ENCODE measurements at regions not wholly inside any gene's neighbourhood (a gene's known extent, or its start where the extent isn't known, plus 50 kb on each side); places are given as distances from the start of the nearest gene placed in this dataset.
A peak's percentile ranks its signal among the peaks of the same experiment; 100 is the strongest.

GRCh38 chr7:95718577-95719410, 53.6 kb upstream of the DYNC1I1 start:
- H4K20me1 ChIP-seq (ENCODE audit: insufficient read depth, low read depth, low read length): no peaks in the 10 kb centered on the region
- H3K36me3 ChIP-seq (ENCODE audit: insufficient read depth, low read length): no peaks in the 10 kb centered on the region
- no peaks in the 10 kb centered on the region for H3K79me2 ChIP-seq (ENCODE audit: low read length)
- no peak overlapping the region for H3K9ac ChIP-seq (ENCODE audit: low read length)
- H3K4me3 ChIP-seq (ENCODE audit: low read length): no peak overlapping the region
- H3K27me3 ChIP-seq (ENCODE audit: low read length): no peaks in the 10 kb centered on the region
- no peaks in the 10 kb centered on the region for H3K9me2 ChIP-seq (replicated peaks; ENCODE audit: insufficient read depth, low read length)
- DNase-seq: peak; percentile 52
- H2AFZ ChIP-seq (ENCODE audit: low read length): no peak overlapping the region
- H3K9me3 ChIP-seq (ENCODE audit: low read length): no peaks in the 10 kb centered on the region
- no peak overlapping the region for H3K4me2 ChIP-seq (ENCODE audit: low read depth, low read length, poor library complexity, severe bottlenecking)
- H3K27ac ChIP-seq (ENCODE audit: low read length): no peak overlapping the region
- H3K4me1 ChIP-seq (ENCODE audit: low read length): no peaks in the 10 kb centered on the region; the same call in 1 of the 2 replicates

- Histone ChIP-seq H3K27ac (ENCODE audit: low read length) (no peak overlapping the region), H2AFZ (ENCODE audit: low read length) (no peak overlapping the region), H3K4me2 (ENCODE audit: low read depth, low read length, poor library complexity, severe bottlenecking) (no peak overlapping the region), H3K4me3 (ENCODE audit: low read length) (no peak overlapping the region), H3K9me3 (ENCODE audit: low read length) (no peaks in the 10 kb centered on the region), H3K36me3 (ENCODE audit: insufficient read depth, low read length) (no peaks in the 10 kb centered on the region), H3K79me2 (ENCODE audit: low read length) (no peaks in the 10 kb centered on the region), H3K4me1 (ENCODE audit: low read length) (no peaks in the 10 kb centered on the region; the same call in 1 of the 2 replicates), H3K9me2 (replicated peaks; ENCODE audit: insufficient read depth, low read length) (no peaks in the 10 kb centered on the region), H4K20me1 (ENCODE audit: insufficient read depth, low read depth, low read length) (no peaks in the 10 kb centered on the region), H3K27me3 (ENCODE audit: low read length) (no peaks in the 10 kb centered on the region), H3K9ac (ENCODE audit: low read length) (no peak overlapping the region)
- DNase-seq: no peak
Measured at GRCh38 chr7:95716357-95717122, 55.8 kb upstream of the DYNC1I1 start.

GRCh38 chr7:95715274-95715673, 57.1 kb upstream of the DYNC1I1 start:
- H3K36me3 ChIP-seq (ENCODE audit: insufficient read depth, low read length): no peaks in the 10 kb centered on the region
- H3K9me2 ChIP-seq (replicated peaks; ENCODE audit: insufficient read depth, low read length): no peaks in the 10 kb centered on the region
- H3K27me3 ChIP-seq (ENCODE audit: low read length): no peaks in the 10 kb centered on the region
- DNase-seq: no peak
- no peak overlapping the region for H3K27ac ChIP-seq (ENCODE audit: low read length)
- H3K9me3 ChIP-seq (ENCODE audit: low read length): no peaks in the 10 kb centered on the region
- no peaks in the 10 kb centered on the region; the same call in 1 of the 2 replicates for H3K4me1 ChIP-seq (ENCODE audit: low read length)
- no peak overlapping the region for H3K9ac ChIP-seq (ENCODE audit: low read length)
- H4K20me1 ChIP-seq (ENCODE audit: insufficient read depth, low read depth, low read length): no peaks in the 10 kb centered on the region
- no peak overlapping the region for H3K4me2 ChIP-seq (ENCODE audit: low read depth, low read length, poor library complexity, severe bottlenecking)
- H3K4me3 ChIP-seq (ENCODE audit: low read length): no peak overlapping the region
- no peak overlapping the region for H2AFZ ChIP-seq (ENCODE audit: low read length)
- H3K79me2 ChIP-seq (ENCODE audit: low read length): no peaks in the 10 kb centered on the region

- no peaks in the 10 kb centered on the region for H3K27me3 ChIP-seq (ENCODE audit: low read length)
- no peak for DNase-seq
- no peaks in the 10 kb centered on the region for H4K20me1 ChIP-seq (ENCODE audit: insufficient read depth, low read depth, low read length)
- no peak overlapping the region for H3K4me3 ChIP-seq (ENCODE audit: low read length)
- H3K9me2 ChIP-seq (replicated peaks; ENCODE audit: insufficient read depth, low read length): no peaks in the 10 kb centered on the region
- no peak overlapping the region for H2AFZ ChIP-seq (ENCODE audit: low read length)
- no peaks in the 10 kb centered on the region for H3K9me3 ChIP-seq (ENCODE audit: low read length)
- no peak overlapping the region for H3K4me2 ChIP-seq (ENCODE audit: low read depth, low read length, poor library complexity, severe bottlenecking)
- no peak overlapping the region for H3K9ac ChIP-seq (ENCODE audit: low read length)
- H3K36me3 ChIP-seq (ENCODE audit: insufficient read depth, low read length): no peaks in the 10 kb centered on the region
- no peaks in the 10 kb centered on the region; the same call in 1 of the 2 replicates for H3K4me1 ChIP-seq (ENCODE audit: low read length)
- H3K79me2 ChIP-seq (ENCODE audit: low read length): no peaks in the 10 kb centered on the region
- no peak overlapping the region for H3K27ac ChIP-seq (ENCODE audit: low read length)
Measured at GRCh38 chr7:95710711-95711110, 61.6 kb upstream of the DYNC1I1 start.

GRCh38 chr7:95700917-95701316, 71.4 kb upstream of the DYNC1I1 start:
- no peaks in the 10 kb centered on the region for H4K20me1 ChIP-seq (ENCODE audit: insufficient read depth, low read depth, low read length)

GRCh38 chr7:95694334-95694733, 78.0 kb upstream of the DYNC1I1 start:
- Histone ChIP-seq H2AFZ (ENCODE audit: low read length) (no peak overlapping the region), H3K4me2 (ENCODE audit: low read depth, low read length, poor library complexity, severe bottlenecking) (no peak overlapping the region)

More at GRCh38 chr7:95700917-95701316, 71.4 kb upstream of the DYNC1I1 start:
- DNase-seq: no peak
- Histone ChIP-seq H3K27ac (ENCODE audit: low read length) (no peak overlapping the region), H3K36me3 (ENCODE audit: insufficient read depth, low read length) (no peaks in the 10 kb centered on the region), H3K9me2 (replicated peaks; ENCODE audit: insufficient read depth, low read length) (no peaks in the 10 kb centered on the region), H3K27me3 (ENCODE audit: low read length) (no peaks in the 10 kb centered on the region), H3K4me2 (ENCODE audit: low read depth, low read length, poor library complexity, severe bottlenecking) (no peak overlapping the region), H3K9ac (ENCODE audit: low read length) (no peak overlapping the region), H3K79me2 (ENCODE audit: low read length) (no peaks in the 10 kb centered on the region), H2AFZ (ENCODE audit: low read length) (no peak overlapping the region), H3K9me3 (ENCODE audit: low read length) (no peaks in the 10 kb centered on the region), H3K4me1 (ENCODE audit: low read length) (no peaks in the 10 kb centered on the region), H3K4me3 (ENCODE audit: low read length) (no peak overlapping the region)

GRCh38 chr7:95693551-95694333, 78.6 kb upstream of the DYNC1I1 start:
- Histone ChIP-seq H3K9me3 (ENCODE audit: low read length) (no peaks in the 10 kb centered on the region), H3K27me3 (ENCODE audit: low read length) (no peaks in the 10 kb centered on the region), H2AFZ (ENCODE audit: low read length) (no peak overlapping the region), H3K9me2 (replicated peaks; ENCODE audit: insufficient read depth, low read length) (no peaks in the 10 kb centered on the region), H3K79me2 (ENCODE audit: low read length) (no peaks in the 10 kb centered on the region), H3K4me1 (ENCODE audit: low read length) (no peaks in the 10 kb centered on the region), H3K36me3 (ENCODE audit: insufficient read depth, low read length) (no peaks in the 10 kb centered on the region), H3K27ac (ENCODE audit: low read length) (no peak overlapping the region), H3K4me2 (ENCODE audit: low read depth, low read length, poor library complexity, severe bottlenecking) (no peak overlapping the region), H4K20me1 (ENCODE audit: insufficient read depth, low read depth, low read length) (no peaks in the 10 kb centered on the region), H3K4me3 (ENCODE audit: low read length) (no peak overlapping the region), H3K9ac (ENCODE audit: low read length) (no peak overlapping the region)
- no peak for DNase-seq

More at GRCh38 chr7:95694334-95694733, 78.0 kb upstream of the DYNC1I1 start:
- Histone ChIP-seq H3K4me3 (ENCODE audit: low read length) (no peak overlapping the region), H3K9me2 (replicated peaks; ENCODE audit: insufficient read depth, low read length) (no peaks in the 10 kb centered on the region), H3K27ac (ENCODE audit: low read length) (no peak overlapping the region), H3K9ac (ENCODE audit: low read length) (no peak overlapping the region), H3K9me3 (ENCODE audit: low read length) (no peaks in the 10 kb centered on the region), H3K4me1 (ENCODE audit: low read length) (no peaks in the 10 kb centered on the region), H3K27me3 (ENCODE audit: low read length) (no peaks in the 10 kb centered on the region), H4K20me1 (ENCODE audit: insufficient read depth, low read depth, low read length) (no peaks in the 10 kb centered on the region), H3K79me2 (ENCODE audit: low read length) (no peaks in the 10 kb centered on the region), H3K36me3 (ENCODE audit: insufficient read depth, low read length) (no peaks in the 10 kb centered on the region)
- no peak for DNase-seq

GRCh38 chr7:95691464-95691863, 80.9 kb upstream of the DYNC1I1 start:
- H3K79me2 ChIP-seq (ENCODE audit: low read length): no peaks in the 10 kb centered on the region
- H3K4me3 ChIP-seq (ENCODE audit: low read length): no peak overlapping the region
- H3K9me2 ChIP-seq (replicated peaks; ENCODE audit: insufficient read depth, low read length): no peaks in the 10 kb centered on the region
- H3K27ac ChIP-seq (ENCODE audit: low read length): no peak overlapping the region
- H3K36me3 ChIP-seq (ENCODE audit: insufficient read depth, low read length): no peaks in the 10 kb centered on the region
- no peak overlapping the region for H2AFZ ChIP-seq (ENCODE audit: low read length)
- no peak overlapping the region for H3K4me2 ChIP-seq (ENCODE audit: low read depth, low read length, poor library complexity, severe bottlenecking)
- no peaks in the 10 kb centered on the region for H3K9me3 ChIP-seq (ENCODE audit: low read length)
- no peaks in the 10 kb centered on the region for H3K4me1 ChIP-seq (ENCODE audit: low read length)
- DNase-seq: no peak
- H3K9ac ChIP-seq (ENCODE audit: low read length): no peak overlapping the region
- no peaks in the 10 kb centered on the region for H4K20me1 ChIP-seq (ENCODE audit: insufficient read depth, low read depth, low read length)
- H3K27me3 ChIP-seq (ENCODE audit: low read length): no peaks in the 10 kb centered on the region
